OCI-LY3 (cell line): ENCODE measurements at regions not wholly inside any gene's neighbourhood (a gene's known extent, or its start where the extent isn't known, plus 50 kb on each side); places are given as distances from the start of the nearest gene placed in this dataset.
A peak's percentile ranks its signal among the peaks of the same experiment; 100 is the strongest.
"Not testable (repeated sequence)": the region's sequence is repeated elsewhere in the genome, so short reads cannot be mapped to it uniquely, and the experiment has no call there.

Experiments used
- H2AFZ ChIP-seq: fragments of 200-600, 300-600 bp; shearing (Covaris generic); 2 replicates; pipeline ENCODE4 v1.6.0; 2014; ENCODE audit warnings: antibody characterized with exemption, low read depth, low read length
- H3K27ac ChIP-seq: fragments of 200-600, 300-600 bp; sonication (generic); 2 replicates; pipeline ENCODE4 v1.5.1; 2014; ENCODE audit warnings: mild to moderate bottlenecking, low read length, moderate library complexity, mixed read lengths
- H3K27me3 ChIP-seq: fragments of 200-600, 300-600 bp; sonication (generic); 2 replicates; pipeline ENCODE4 v1.6.1; 2014; ENCODE audit warnings: low read depth, low read length, mixed read lengths
- H3K36me3 ChIP-seq: fragments of 200-600, 300-600 bp; sonication (generic); replicated peaks from 2 replicates; pipeline ENCODE3; 2014; ENCODE audit warnings: low read depth, low read length, mixed read lengths
- H3K4me1 ChIP-seq: fragments of 300-600, 200-600 bp; sonication (generic); 2 replicates; pipeline ENCODE4 v1.6.1; 2014; ENCODE audit warnings: low read length, mixed read lengths
- H3K4me2 ChIP-seq: fragments of 200-600, 300-600 bp; sonication (generic); 2 replicates; pipeline ENCODE4 v1.6.1; 2014; ENCODE audit warnings: low read length, mixed read lengths
- H3K4me3 ChIP-seq: fragments of 300-600, 200-600 bp; sonication (generic); 2 replicates; pipeline ENCODE4 v1.5.1; 2014; ENCODE audit warnings: antibody characterized with exemption, mild to moderate bottlenecking, low read length, moderate library complexity
- H3K79me2 ChIP-seq: fragments of 300-600, 200-600 bp; shearing (Covaris generic); 2 replicates; pipeline ENCODE4 v1.6.1; 2014; ENCODE audit warnings: mild to moderate bottlenecking, low read length, mixed read lengths
- H3K9ac ChIP-seq: fragments of 300-600, 200-600 bp; shearing (Covaris generic); 2 replicates; pipeline ENCODE4 v1.6.0; 2014; ENCODE audit warnings: mild to moderate bottlenecking, low read length, moderate library complexity
- H3K9me3 ChIP-seq: fragments of 200-600, 300-600 bp; shearing (Covaris generic); 2 replicates; pipeline ENCODE4 v1.6.1; 2014; ENCODE audit warnings: low read length, mixed read lengths; ENCODE audit not compliant: insufficient read depth
- H4K20me1 ChIP-seq: fragments of 200-600, 300-600 bp; sonication (generic); 2 replicates; pipeline ENCODE4 v1.6.1; 2016; ENCODE audit warnings: low read length, mixed read lengths; ENCODE audit not compliant: insufficient read depth
- CTCF ChIP-seq: fragments of 200-600, 300-600 bp; sonication (generic); IDR thresholded peaks from 2 replicates; pipeline ENCODE4 v1.5.1; 2014; ENCODE audit warnings: antibody characterized with exemption, low read length, low read depth
- EZH2phosphoT487 ChIP-seq: fragments of 200-600 bp; shearing (Covaris generic); IDR thresholded peaks from 2 replicates; pipeline ENCODE4 v1.6.1; 2018; ENCODE audit warnings: antibody characterized with exemption, mixed run types, low read depth

- Histone ChIP-seq H3K9ac (no peak overlapping the region), H3K4me1 (no peaks in the 10 kb centered on the region), H4K20me1 (no peaks in the 10 kb centered on the region), H3K4me3 (no peak overlapping the region), H3K27me3 (peaks cover 11% of the 10 kb centered on the region; the same call in 1 of the 2 replicates), H3K9me3 (no peaks in the 10 kb centered on the region), H3K36me3 (no peaks in the 10 kb centered on the region), H3K79me2 (no peaks in the 10 kb centered on the region), H2AFZ (peak overlapping the region; percentile 46; the same call in 1 of the 2 replicates), H3K4me2 (no peak overlapping the region), H3K27ac (no peak overlapping the region)
- TF ChIP-seq CTCF (no peak), EZH2phosphoT487 (no peak)
Measured at GRCh38 chr1:204013052-204013451, 59.9 kb upstream of the SOX13 start.

- peaks cover 11% of the 10 kb centered on the region; the same call in 1 of the 2 replicates for H3K27me3 ChIP-seq
- H3K9ac ChIP-seq, result no peak overlapping the region
- H3K9me3 ChIP-seq, result no peaks in the 10 kb centered on the region
- H3K4me2 ChIP-seq, result no peak overlapping the region
- H3K79me2 ChIP-seq, result no peaks in the 10 kb centered on the region
- no peaks in the 10 kb centered on the region for H4K20me1 ChIP-seq
- no peaks in the 10 kb centered on the region for H3K4me1 ChIP-seq
- no peak overlapping the region for H3K27ac ChIP-seq
- TF ChIP-seq CTCF (no peak), EZH2phosphoT487 (no peak)
- H3K4me3 ChIP-seq, result no peak overlapping the region
- no peak overlapping the region for H2AFZ ChIP-seq
- no peaks in the 10 kb centered on the region for H3K36me3 ChIP-seq
Measured at GRCh38 chr1:204014336-204014735, 58.6 kb upstream of the SOX13 start.

- H3K79me2 ChIP-seq, H2AFZ ChIP-seq, H3K4me2 ChIP-seq, H3K4me3 ChIP-seq, H3K36me3 ChIP-seq, H4K20me1 ChIP-seq, H3K9me3 ChIP-seq, H3K9ac ChIP-seq, H3K4me1 ChIP-seq, H3K27ac ChIP-seq: not testable (repeated sequence)
- H3K27me3 ChIP-seq, result peaks cover 11% of the 10 kb centered on the region; the same call in 1 of the 2 replicates
Measured at GRCh38 chr1:204014961-204015360, 58.0 kb upstream of the SOX13 start.

- no peak for TF ChIP-seq EZH2phosphoT487
- no peak for TF ChIP-seq CTCF
- no peak overlapping the region for H3K4me3 ChIP-seq
- H3K27me3 ChIP-seq, result peaks cover 12% of the 10 kb centered on the region; the same call in 1 of the 2 replicates
- no peak overlapping the region for H3K4me2 ChIP-seq
- no peaks in the 10 kb centered on the region for H4K20me1 ChIP-seq
- H3K9me3 ChIP-seq, result no peaks in the 10 kb centered on the region
- H3K27ac ChIP-seq, result no peak overlapping the region
- no peaks in the 10 kb centered on the region for H3K36me3 ChIP-seq
- H3K9ac ChIP-seq, result no peak overlapping the region
- no peaks in the 10 kb centered on the region for H3K79me2 ChIP-seq
- no peak overlapping the region for H2AFZ ChIP-seq
- no peaks in the 10 kb centered on the region for H3K4me1 ChIP-seq
Measured at GRCh38 chr1:204017032-204017431, 55.9 kb upstream of the SOX13 start.

- H3K4me1 ChIP-seq, result no peaks in the 10 kb centered on the region
- no peaks in the 10 kb centered on the region for H3K79me2 ChIP-seq
- no peak overlapping the region for H2AFZ ChIP-seq
- no peaks in the 10 kb centered on the region for H3K9me3 ChIP-seq
- H3K4me3 ChIP-seq, result no peak overlapping the region
- no peak overlapping the region for H3K4me2 ChIP-seq
- H3K27me3 ChIP-seq, result peaks cover 12% of the 10 kb centered on the region; the same call in 1 of the 2 replicates
- H4K20me1 ChIP-seq, result no peaks in the 10 kb centered on the region
- TF ChIP-seq CTCF (no peak), EZH2phosphoT487 (no peak)
- H3K36me3 ChIP-seq, result no peaks in the 10 kb centered on the region
- no peak overlapping the region for H3K27ac ChIP-seq
- no peak overlapping the region for H3K9ac ChIP-seq
Measured at GRCh38 chr1:204018460-204018859, 54.5 kb upstream of the SOX13 start.
